Stimulated activated CD4-positive, alpha-beta T cell treated with anti-CD3 and anti-CD28 coated beads, Interleukin-4, amount 100 ng/mL, for 48 hours (primary cell): ENCODE measurements at regions not wholly inside any gene's neighbourhood (a gene's known extent, or its start where the extent isn't known, plus 50 kb on each side); places are given as distances from the start of the nearest gene placed in this dataset.
"Not testable (repeated sequence)": the region's sequence is repeated elsewhere in the genome, so short reads cannot be mapped to it uniquely, and the experiment has no call there.

ENCODE experiments used
- DNase-seq, 2 donors: peaks; one replicate each; pipeline ENCODE4 v3.0.0-alpha.2; 2020; ENCODE audit warnings: low read depth in 2 of 2

- no peak for DNase-seq
These were observed 608.9 kb downstream of the MAFB start for GRCh38 chr20:40080041-40080652.

- DNase-seq: no peak
These were observed 615.4 kb downstream of the MAFB start for GRCh38 chr20:40073535-40074111.

GRCh38 chr20:40072907-40073306 lies 616.1 kb downstream of the MAFB start:
- no peak for DNase-seq

- no peak for DNase-seq
These were observed 632.9 kb downstream of the MAFB start for GRCh38 chr20:40056171-40056570.

GRCh38 chr20:40055711-40056110 lies 633.3 kb downstream of the MAFB start:
- no peak for DNase-seq

GRCh38 chr20:40054311-40054710 lies 634.7 kb downstream of the MAFB start:
- no peak for DNase-seq

GRCh38 chr20:40050596-40050995 lies 638.4 kb downstream of the MAFB start:
- DNase-seq: no peak

- no peak for DNase-seq
These were observed 639.2 kb downstream of the MAFB start for GRCh38 chr20:40049854-40050253.

- no peak for DNase-seq
These were observed 642.3 kb downstream of the MAFB start for GRCh38 chr20:40046703-40047102.

GRCh38 chr20:40037511-40037910 lies 651.5 kb downstream of the MAFB start:
- no peak for DNase-seq

GRCh38 chr20:40029589-40029988 lies 659.4 kb downstream of the MAFB start:
- DNase-seq: no peak

- DNase-seq: no peak
These were observed 669.5 kb downstream of the MAFB start for GRCh38 chr20:40019510-40019909.

- DNase-seq: no peak
These were observed 671.3 kb downstream of the MAFB start for GRCh38 chr20:40017765-40018164.

GRCh38 chr20:40016890-40017289 lies 672.1 kb downstream of the MAFB start:
- no peak for DNase-seq

- no peak for DNase-seq
These were observed 672.6 kb downstream of the MAFB start for GRCh38 chr20:40016392-40016791.

GRCh38 chr20:40012026-40012425 lies 677.0 kb downstream of the MAFB start:
- not testable (repeated sequence) for DNase-seq

- DNase-seq: no peak
These were observed 678.6 kb downstream of the MAFB start for GRCh38 chr20:40010483-40010882.

- no peak for DNase-seq
These were observed 679.5 kb downstream of the MAFB start for GRCh38 chr20:40009542-40009941.

GRCh38 chr20:40008177-40008576 lies 680.9 kb downstream of the MAFB start:
- no peak for DNase-seq

- no peak for DNase-seq
These were observed 682.7 kb downstream of the MAFB start for GRCh38 chr20:40006168-40006860.

GRCh38 chr20:40004092-40004491 lies 684.9 kb downstream of the MAFB start:
- DNase-seq: not testable (repeated sequence)

- DNase-seq: no peak
These were observed 695.3 kb downstream of the MAFB start for GRCh38 chr20:39993742-39994141.

- no peak for DNase-seq
These were observed 698.3 kb downstream of the MAFB start for GRCh38 chr20:39990692-39991091.
